ENCODE measurements at regions not wholly inside any gene's neighbourhood (a gene's known extent, or its start where the extent isn't known, plus 50 kb on each side); places are given as distances from the start of the nearest gene placed in this dataset.

DNA sequence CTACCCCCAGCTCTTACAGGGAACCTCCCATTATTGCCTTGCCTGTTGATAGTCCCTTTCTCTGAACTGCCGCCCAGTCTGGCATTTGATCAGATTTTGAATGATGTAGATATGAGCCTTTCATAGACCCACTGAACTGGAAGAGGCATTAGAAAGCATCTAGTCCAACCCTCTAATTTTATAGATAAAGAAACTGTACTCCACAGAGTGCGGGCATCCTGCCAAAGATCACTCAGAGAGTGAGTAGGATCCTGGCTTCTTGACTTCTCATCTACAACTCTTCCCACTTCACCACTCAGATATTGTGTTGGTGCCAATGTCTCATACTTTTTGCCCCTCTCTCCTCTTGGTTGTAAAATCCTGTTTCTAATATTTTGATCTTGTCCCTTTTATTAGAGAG lies 179.2 kb upstream of the BMP2 start:
- TF ChIP-seq, protein P1, sequence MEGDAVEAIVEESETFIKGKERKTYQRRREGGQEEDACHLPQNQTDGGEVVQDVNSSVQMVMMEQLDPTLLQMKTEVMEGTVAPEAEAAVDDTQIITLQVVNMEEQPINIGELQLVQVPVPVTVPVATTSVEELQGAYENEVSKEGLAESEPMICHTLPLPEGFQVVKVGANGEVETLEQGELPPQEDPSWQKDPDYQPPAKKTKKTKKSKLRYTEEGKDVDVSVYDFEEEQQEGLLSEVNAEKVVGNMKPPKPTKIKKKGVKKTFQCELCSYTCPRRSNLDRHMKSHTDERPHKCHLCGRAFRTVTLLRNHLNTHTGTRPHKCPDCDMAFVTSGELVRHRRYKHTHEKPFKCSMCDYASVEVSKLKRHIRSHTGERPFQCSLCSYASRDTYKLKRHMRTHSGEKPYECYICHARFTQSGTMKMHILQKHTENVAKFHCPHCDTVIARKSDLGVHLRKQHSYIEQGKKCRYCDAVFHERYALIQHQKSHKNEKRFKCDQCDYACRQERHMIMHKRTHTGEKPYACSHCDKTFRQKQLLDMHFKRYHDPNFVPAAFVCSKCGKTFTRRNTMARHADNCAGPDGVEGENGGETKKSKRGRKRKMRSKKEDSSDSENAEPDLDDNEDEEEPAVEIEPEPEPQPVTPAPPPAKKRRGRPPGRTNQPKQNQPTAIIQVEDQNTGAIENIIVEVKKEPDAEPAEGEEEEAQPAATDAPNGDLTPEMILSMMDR (IDR thresholded peaks at IDR 0.05), result no peak
- TF ChIP-seq POLR2AphosphoS5 (IDR thresholded peaks at IDR 0.05; ENCODE audit: insufficient read depth in 1 of 2, low read depth in 1 of 2) (no peak), POLR2A (IDR thresholded peaks at IDR 0.05) (no peak)

All from vagina (tissue), 2 donors.